GM12878 (cell line): ENCODE measurements at regions not wholly inside any gene's neighbourhood (a gene's known extent, or its start where the extent isn't known, plus 50 kb on each side); places are given as distances from the start of the nearest gene placed in this dataset.

Experiments
- ATAC-seq: fragments of 200-7000 bp; cut with Tn5 transposase; 3 replicates; pipeline ENCODE4 v1.9.1; 2020; ENCODE audit warnings: mild to moderate bottlenecking, moderate library complexity
- BruUV-seq: library from RNA; stranded (reverse); fragments of 400-500 nt; replicated peaks from 2 replicates; lab custom pipeline; 2021; lab: Mats Ljungman, UMichigan
- CTCF ChIA-PET: fragments of 300-600 bp; sonication (Branson Sonifier 250); formaldehyde crosslinking; extraction: SDS; loops from one replicate; lab custom pipeline; 2021; ENCODE audit warnings: inconsistent platforms; lab: Yijun Ruan, JAX
- POLR2A ChIA-PET: fragments of 350-600 bp; formaldehyde crosslinking; extraction: SDS; loops from one replicate; lab custom pipeline; 2021; ENCODE audit warnings: inconsistent platforms; lab: Charles Lee
- RAD21 ChIA-PET: fragments of 300-600 bp; sonication (Branson Sonifier 250); formaldehyde crosslinking; loops from one replicate; lab custom pipeline; 2023; ENCODE audit warnings: antibody characterized with exemption; ENCODE audit not compliant: unreplicated experiment; lab: Charles Lee
- SMC1A ChIA-PET: fragments of 300-600 bp; sonication (Branson Sonifier 250); formaldehyde crosslinking; loops from one replicate; lab custom pipeline; 2023; ENCODE audit not compliant: unreplicated experiment, uncharacterized antibody; lab: Charles Lee
- DNase-seq: peaks from one replicate; pipeline ENCODE4 v3.0.0-alpha.2; 2011; ENCODE audit warnings: low read depth, low spot score
- FAIRE-seq: peaks from 3 replicates; lab custom pipeline; 2011; peaks lifted over from hg19 to GRCh38; lab: Jason Lieb, UNC
- H2AFZ ChIP-seq: 2 replicates; pipeline ENCODE4 v1.6.0; 2011; ENCODE audit warnings: low read depth, low read length, control low read depth; ENCODE audit not compliant: control insufficient read depth
- H3K27ac ChIP-seq: 2 replicates; pipeline ENCODE4 v1.5.1; 2011; ENCODE audit warnings: control low read depth; ENCODE audit not compliant: control insufficient read depth, insufficient read depth
- H3K27me3 ChIP-seq, 2 experiments: replicated peaks in 1 of 2; 2 replicates each; pipeline versions ENCODE4 v1.6.0 to v1.6.1; 2011; ENCODE audit warnings: low read length in 1 of 2; ENCODE audit not compliant: control insufficient read depth in 2 of 2, insufficient read depth in 2 of 2
- H3K36me3 ChIP-seq, 2 experiments: 2 replicates each; pipeline ENCODE4 v1.5.1; 2011; ENCODE audit warnings: low read length in 1 of 2; ENCODE audit not compliant: control insufficient read depth in 2 of 2, insufficient read depth in 2 of 2
- H3K4me1 ChIP-seq: 2 replicates; pipeline ENCODE4 v1.6.1; 2011; ENCODE audit warnings: mild to moderate bottlenecking, low read length, moderate library complexity, mixed read lengths; ENCODE audit not compliant: control insufficient read depth, insufficient read depth
- H3K4me2 ChIP-seq: 2 replicates; pipeline ENCODE4 v1.6.0; 2011; ENCODE audit warnings: control low read depth; ENCODE audit not compliant: control insufficient read depth, insufficient read depth
- H3K4me3 ChIP-seq: fragments of 200-600 bp; sonication (generic); 2 replicates; pipeline ENCODE4 v1.5.1; 2016
- H3K79me2 ChIP-seq: 2 replicates; pipeline ENCODE4 v1.6.0; 2011; ENCODE audit warnings: low read length; ENCODE audit not compliant: control insufficient read depth, insufficient read depth
- H3K9ac ChIP-seq: 2 replicates; pipeline ENCODE4 v1.8.0; 2011; ENCODE audit warnings: low read length, control low read depth, mixed read lengths; ENCODE audit not compliant: control insufficient read depth, insufficient read depth
- H3K9me3 ChIP-seq: replicated peaks from 3 replicates; pipeline ENCODE4 v1.5.1; 2011; ENCODE audit warnings: mild to moderate bottlenecking, low read length; ENCODE audit not compliant: control insufficient read depth, insufficient read depth
- H4K20me1 ChIP-seq: 2 replicates; pipeline ENCODE4 v1.6.0; 2011; ENCODE audit not compliant: control insufficient read depth, insufficient read depth
- BCLAF1 ChIP-seq: fragments of 450-650 bp; IDR thresholded peaks from 2 replicates; pipeline ENCODE4 v1.6.1; 2017; ENCODE audit warnings: antibody characterized with exemption, mild to moderate bottlenecking, moderate library complexity
- CHD4 ChIP-seq: fragments of 200-600 bp; sonication (generic); IDR thresholded peaks from 2 replicates; pipeline ENCODE4 v1.6.1; 2016; ENCODE audit warnings: mild to moderate bottlenecking
- EED ChIP-seq: sonication (generic); IDR thresholded peaks from 2 replicates; pipeline ENCODE4 v1.6.1; 2016; ENCODE audit warnings: antibody characterized with exemption, low read depth
- EZH2 ChIP-seq: IDR thresholded peaks from 2 replicates; pipeline ENCODE4 v1.6.1; 2012; ENCODE audit warnings: low read depth, mild to moderate bottlenecking, control low read depth, inconsistent platforms, low read length, borderline replicate concordance; ENCODE audit not compliant: control insufficient read depth
- FOXK2 ChIP-seq: fragments of 450-650 bp; IDR thresholded peaks from 2 replicates; pipeline ENCODE4 v1.6.1; 2017; ENCODE audit warnings: mild to moderate bottlenecking, moderate library complexity
- MTA2 ChIP-seq: fragments of 450-650 bp; IDR thresholded peaks from 2 replicates; pipeline ENCODE4 v1.6.1; 2016; ENCODE audit warnings: low read depth, mild to moderate bottlenecking, moderate library complexity
- SMAD1 ChIP-seq: fragments of 450-650 bp; IDR thresholded peaks from 2 replicates; pipeline ENCODE4 v1.6.1; 2018; ENCODE audit warnings: mild to moderate bottlenecking, low read depth; ENCODE audit not compliant: partially characterized antibody
- SMAD5 ChIP-seq: IDR thresholded peaks from 2 replicates; pipeline ENCODE4 v1.6.1; 2016; ENCODE audit warnings: antibody characterized with exemption, low read depth
- STAT3 ChIP-seq: IDR thresholded peaks from 2 replicates; pipeline ENCODE4 v1.6.1; 2011; ENCODE audit warnings: low read depth, low read length, improper control_type of control experiment
- USF2 ChIP-seq: IDR thresholded peaks from 2 replicates; pipeline ENCODE4 v1.6.1; 2011; ENCODE audit warnings: low read depth, low read length, improper control_type of control experiment, borderline replicate concordance
- YY1 ChIP-seq: IDR thresholded peaks from 2 replicates; pipeline ENCODE4 v1.6.1; 2011; ENCODE audit warnings: low read depth, mild to moderate bottlenecking, low read length
- ZBTB4 ChIP-seq: fragments of 450-650 bp; formaldehyde crosslinking; IDR thresholded peaks from 2 replicates; pipeline ENCODE4 v1.4.0; 2022; ENCODE audit warnings: mild to moderate bottlenecking, moderate library complexity
- ZNF622 ChIP-seq: fragments of 450-650 bp; IDR thresholded peaks from 2 replicates; pipeline ENCODE4 v1.6.1; 2017; ENCODE audit warnings: mild to moderate bottlenecking, inconsistent platforms
- ZSCAN29 ChIP-seq: fragments of 450-650 bp; IDR thresholded peaks from 2 replicates; pipeline ENCODE4 v1.6.1; 2017; ENCODE audit warnings: mild to moderate bottlenecking, moderate library complexity
- WGBS: methylation state at CpG from one replicate; pipeline ENCODE4 v1.1.6; 2016; ENCODE audit warnings: low lambda C conversion rate; ENCODE audit not compliant: insufficient replicate concordance, insufficient coverage; ENCODE audit errors: missing lambda C conversion rate; 5-methylcytosine and 5-hydroxymethylcytosine counted together
- in situ Hi-C: fragments of 300-500 bp; cut with MboI; formaldehyde crosslinking; loops from 9 replicates; pipeline ENCODE4 v1.14.3; 2018; ENCODE audit warnings: mixed read lengths
- intact Hi-C: fragments of 100-400 bp; cut with micrococcal nuclease; formaldehyde crosslinking; loops from one replicate; pipeline ENCODE4 v1.14.2; 2022; ENCODE audit not compliant: unreplicated experiment

GRCh38 chr11:133713844-133714243, 131.5 kb downstream of the SPATA19 start (continued):
- TF ChIP-seq ZSCAN29 = no peak
- no peak for TF ChIP-seq SMAD5
- no peak for TF ChIP-seq YY1
- TF ChIP-seq BCLAF1 = no peak
- TF ChIP-seq EZH2 = no peak

- POLR2A ChIA-PET = no interaction called here
Measured at GRCh38 chr11:133713406-133713805, 131.9 kb downstream of the SPATA19 start.

More at GRCh38 chr11:133713406-133713805, 131.9 kb downstream of the SPATA19 start:
- 67% methylated on average over 3 of the region's 3 CpGs for WGBS
- H3K36me3 ChIP-seq = no peaks in the 10 kb centered on the region
- in situ Hi-C loops (no loop called here), intact Hi-C loops (no loop called here)
- H3K9me3 ChIP-seq = no peaks in the 10 kb centered on the region
- no peaks in the 10 kb centered on the region for H3K4me1 ChIP-seq
- no peak overlapping the region for H3K4me2 ChIP-seq
- no peak overlapping the region for H3K4me3 ChIP-seq
- ATAC-seq (no peak), DNase-seq (no peak), FAIRE-seq (no peak)
- no peaks in the 10 kb centered on the region for H3K79me2 ChIP-seq
- no peak overlapping the region for H2AFZ ChIP-seq
- ChIA-PET SMC1A (no interaction called here), CTCF (no interaction called here), RAD21 (no interaction called here)
- H3K9ac ChIP-seq = no peak overlapping the region
- no peaks in the 10 kb centered on the region for H4K20me1 ChIP-seq
- no TSS peak for BruUV-seq
- peaks cover 3 to 5% of the 10 kb centered on the region in 2 experiments; a peak in 2 of 4 replicates for H3K27me3 ChIP-seq
- no peak for TF ChIP-seq ZNF622
- TF ChIP-seq MTA2 = no peak
- no peak for TF ChIP-seq SMAD1
- no peak for TF ChIP-seq CHD4
- TF ChIP-seq ZSCAN29 = no peak
- no peak for TF ChIP-seq EED
- TF ChIP-seq FOXK2 = no peak
- TF ChIP-seq ZBTB4 (CRISPR knock-in tag) = no peak
- no peak for TF ChIP-seq USF2
- no peak for TF ChIP-seq STAT3
- no peak overlapping the region for H3K27ac ChIP-seq
